Upper lobe of left lung (tissue), 4 donors: ENCODE measurements at regions not wholly inside any gene's neighbourhood (a gene's known extent, or its start where the extent isn't known, plus 50 kb on each side); places are given as distances from the start of the nearest gene placed in this dataset.

ENCODE experiments used
- CTCF ChIP-seq, 6 experiments: fragments of 450-650 bp in 4 of 6; fragments of 200-600 bp in 2 of 6; sonication (generic) in 2 of 6; IDR thresholded peaks; one replicate each; pipeline ENCODE4 v1.5.1; 2016 to 2019; ENCODE audit warnings: antibody characterized with exemption in 6 of 6
- EP300 ChIP-seq, 4 donors: sonication (generic); formaldehyde crosslinking; IDR thresholded peaks; one replicate each; pipeline ENCODE4 v1.5.1; 2017; ENCODE audit warnings: antibody characterized with exemption in 4 of 4, control low read depth in 2 of 4
- POLR2A ChIP-seq, 4 donors: fragments of 450-650 bp; IDR thresholded peaks; one replicate each; pipeline ENCODE4 v1.5.1; 2016 to 2017; ENCODE audit warnings: antibody characterized with exemption in 4 of 4, mild to moderate bottlenecking in 2 of 4
- POLR2AphosphoS5 ChIP-seq, 2 donors: sonication (generic); formaldehyde crosslinking; IDR thresholded peaks; one replicate each; pipeline ENCODE4 v1.5.1; 2017; ENCODE audit warnings: antibody characterized with exemption in 2 of 2

DNA sequence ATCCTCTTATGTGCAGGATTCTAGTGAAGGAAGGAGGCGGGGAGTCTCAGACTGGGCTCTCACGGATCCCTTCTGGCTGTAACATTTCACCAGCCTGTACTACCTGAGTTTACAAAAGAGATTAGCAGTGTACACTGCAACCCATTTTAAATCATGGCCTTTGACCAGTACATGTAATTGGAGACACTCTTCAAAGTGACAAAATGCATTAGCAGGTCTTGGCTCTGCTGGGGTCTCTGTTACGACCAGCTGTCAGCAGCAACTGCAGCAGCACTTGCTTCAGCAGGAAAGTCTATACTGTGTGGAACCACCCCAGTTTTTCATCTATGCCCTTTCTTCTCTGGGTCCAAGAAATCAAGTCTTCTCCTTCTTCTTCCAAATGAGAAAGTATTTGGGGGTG lies 322.8 kb upstream of the ASIC2 start:
- TF ChIP-seq POLR2A (IDR thresholded peaks at IDR 0.05) (no peak), CTCF (IDR thresholded peaks at IDR 0.05) (no peak), EP300 (IDR thresholded peaks at IDR 0.05) (no peak), POLR2AphosphoS5 (IDR thresholded peaks at IDR 0.05) (no peak)
